Skeletal muscle tissue (tissue), 3 donors: ENCODE measurements at regions not wholly inside any gene's neighbourhood (a gene's known extent, or its start where the extent isn't known, plus 50 kb on each side); places are given as distances from the start of the nearest gene placed in this dataset.

Experiments used
- H3K27ac ChIP-seq: one replicate; pipeline ENCODE4 v1.7.0; 2013; ENCODE audit warnings: mild to moderate bottlenecking, low read depth, low read length, inconsistent platforms
- H3K27me3 ChIP-seq, 3 donors: one replicate each; pipeline ENCODE4 v1.7.0; 2013; ENCODE audit warnings: low read length in 3 of 3; ENCODE audit not compliant: control insufficient read depth in 3 of 3, insufficient read depth in 3 of 3
- H3K36me3 ChIP-seq, 3 donors: one replicate each; pipeline ENCODE4 v1.7.0; 2013; ENCODE audit warnings: low read length in 3 of 3; ENCODE audit not compliant: control insufficient read depth in 3 of 3, insufficient read depth in 3 of 3
- H3K4me1 ChIP-seq, 3 donors: one replicate each; pipeline ENCODE4 v1.7.0; 2013; ENCODE audit warnings: low read length in 3 of 3, mild to moderate bottlenecking in 3 of 3; ENCODE audit not compliant: control insufficient read depth in 3 of 3, insufficient read depth in 3 of 3
- H3K4me3 ChIP-seq, 3 donors: one replicate each; pipeline ENCODE4 v1.7.0; 2013; ENCODE audit warnings: low read length in 3 of 3
- H3K9ac ChIP-seq, 3 donors: one replicate each; pipeline ENCODE4 v1.7.0; 2013; ENCODE audit warnings: low read length in 3 of 3, mild to moderate bottlenecking in 3 of 3, moderate library complexity in 2 of 3, low read depth in 1 of 3
- H3K9me3 ChIP-seq, 3 donors: one replicate each; pipeline ENCODE4 v1.7.0; 2013; ENCODE audit warnings: low read length in 3 of 3; ENCODE audit not compliant: control insufficient read depth in 3 of 3
- donor health status: Osteomylitis.

- H3K9me3 ChIP-seq: peaks cover 0 to 3% (median 0%) of the 10 kb centered on the region in 3 donors
- H3K27ac ChIP-seq: no peak overlapping the region
- no peak overlapping the region for H3K4me3 ChIP-seq
- no peaks in the 10 kb centered on the region for H3K27me3 ChIP-seq
- no peaks in the 10 kb centered on the region for H3K4me1 ChIP-seq
- H3K36me3 ChIP-seq: no peaks in the 10 kb centered on the region
- H3K9ac ChIP-seq: no peak overlapping the region
These were observed 444.9 kb downstream of the PCDH20 start for GRCh38 chr13:60970736-60971135.

- H3K9me3 ChIP-seq: no peaks in the 10 kb centered on the region
- no peak overlapping the region for H3K9ac ChIP-seq
- no peaks in the 10 kb centered on the region for H3K4me1 ChIP-seq
- H3K36me3 ChIP-seq: no peaks in the 10 kb centered on the region
- no peaks in the 10 kb centered on the region for H3K27me3 ChIP-seq
- H3K27ac ChIP-seq: no peak overlapping the region
- H3K4me3 ChIP-seq: no peak overlapping the region
These were observed 446.0 kb downstream of the PCDH20 start for GRCh38 chr13:60969656-60970055.

- Histone ChIP-seq H3K4me3 (no peak overlapping the region), H3K27ac (no peak overlapping the region), H3K36me3 (no peaks in the 10 kb centered on the region), H3K27me3 (no peaks in the 10 kb centered on the region), H3K9me3 (no peaks in the 10 kb centered on the region), H3K9ac (no peak overlapping the region), H3K4me1 (no peaks in the 10 kb centered on the region)
These were observed 456.2 kb downstream of the PCDH20 start for GRCh38 chr13:60959427-60959826.

- no peaks in the 10 kb centered on the region for H3K36me3 ChIP-seq
- no peaks in the 10 kb centered on the region for H3K9me3 ChIP-seq
- no peak overlapping the region for H3K4me3 ChIP-seq
- no peaks in the 10 kb centered on the region for H3K4me1 ChIP-seq
- H3K27me3 ChIP-seq: no peaks in the 10 kb centered on the region
- H3K9ac ChIP-seq: no peak overlapping the region
- H3K27ac ChIP-seq: no peak overlapping the region
These were observed 457.8 kb downstream of the PCDH20 start for GRCh38 chr13:60957816-60958215.

GRCh38 chr13:60945396-60945795 is 470.3 kb downstream of the PCDH20 start:
- Histone ChIP-seq H3K27ac (no peak overlapping the region), H3K9ac (no peak overlapping the region), H3K27me3 (no peaks in the 10 kb centered on the region), H3K4me3 (no peak overlapping the region), H3K36me3 (no peaks in the 10 kb centered on the region), H3K9me3 (no peaks in the 10 kb centered on the region), H3K4me1 (no peaks in the 10 kb centered on the region)

- H3K9ac ChIP-seq: no peak overlapping the region
- no peak overlapping the region for H3K27ac ChIP-seq
- H3K36me3 ChIP-seq: no peaks in the 10 kb centered on the region
- H3K27me3 ChIP-seq: no peaks in the 10 kb centered on the region
- H3K9me3 ChIP-seq: no peaks in the 10 kb centered on the region
- no peaks in the 10 kb centered on the region for H3K4me1 ChIP-seq
- no peak overlapping the region for H3K4me3 ChIP-seq
These were observed 470.8 kb downstream of the PCDH20 start for GRCh38 chr13:60944863-60945262.

- H3K9ac ChIP-seq: no peak overlapping the region
- no peaks in the 10 kb centered on the region for H3K27me3 ChIP-seq
- H3K27ac ChIP-seq: no peak overlapping the region
- H3K36me3 ChIP-seq: no peaks in the 10 kb centered on the region
- H3K9me3 ChIP-seq: no peaks in the 10 kb centered on the region
- H3K4me3 ChIP-seq: no peak overlapping the region
- no peaks in the 10 kb centered on the region for H3K4me1 ChIP-seq
These were observed 471.6 kb downstream of the PCDH20 start for GRCh38 chr13:60944016-60944415.

GRCh38 chr13:60936281-60936680 is 479.4 kb downstream of the PCDH20 start:
- Histone ChIP-seq H3K9ac (no peak overlapping the region), H3K4me1 (no peaks in the 10 kb centered on the region), H3K27me3 (no peaks in the 10 kb centered on the region), H3K4me3 (no peak overlapping the region), H3K9me3 (no peaks in the 10 kb centered on the region), H3K36me3 (no peaks in the 10 kb centered on the region), H3K27ac (no peak overlapping the region)

GRCh38 chr13:60933638-60934037 is 482.0 kb downstream of the PCDH20 start:
- no peak overlapping the region for H3K27ac ChIP-seq
- H3K9me3 ChIP-seq: no peaks in the 10 kb centered on the region

GRCh38 chr13:60931858-60932546 is 483.6 kb downstream of the PCDH20 start:
- Histone ChIP-seq H3K9ac (no peak overlapping the region), H3K9me3 (no peaks in the 10 kb centered on the region), H3K4me3 (no peak overlapping the region), H3K27ac (no peak overlapping the region), H3K27me3 (no peaks in the 10 kb centered on the region), H3K36me3 (no peaks in the 10 kb centered on the region), H3K4me1 (no peaks in the 10 kb centered on the region)

More at GRCh38 chr13:60933638-60934037, 482.0 kb downstream of the PCDH20 start:
- no peak overlapping the region for H3K4me3 ChIP-seq
- no peaks in the 10 kb centered on the region for H3K36me3 ChIP-seq
- H3K9ac ChIP-seq: no peak overlapping the region
- H3K27me3 ChIP-seq: no peaks in the 10 kb centered on the region
- no peaks in the 10 kb centered on the region for H3K4me1 ChIP-seq
